HG03457 (cell line): ENCODE measurements at regions not wholly inside any gene's neighbourhood (a gene's known extent, or its start where the extent isn't known, plus 50 kb on each side); places are given as distances from the start of the nearest gene placed in this dataset.
A peak's percentile ranks its signal among the peaks of the same experiment; 100 is the strongest.
"Not testable (repeated sequence)": the region's sequence is repeated elsewhere in the genome, so short reads cannot be mapped to it uniquely, and the experiment has no call there.

Experiments used
- ATAC-seq: cut with Tn5 transposase; IDR thresholded peaks from one replicate; pipeline ENCODE4 v1.9.1; 2021; ENCODE audit warnings: moderate number of reproducible peaks; ENCODE audit not compliant: unreplicated experiment

DNA sequence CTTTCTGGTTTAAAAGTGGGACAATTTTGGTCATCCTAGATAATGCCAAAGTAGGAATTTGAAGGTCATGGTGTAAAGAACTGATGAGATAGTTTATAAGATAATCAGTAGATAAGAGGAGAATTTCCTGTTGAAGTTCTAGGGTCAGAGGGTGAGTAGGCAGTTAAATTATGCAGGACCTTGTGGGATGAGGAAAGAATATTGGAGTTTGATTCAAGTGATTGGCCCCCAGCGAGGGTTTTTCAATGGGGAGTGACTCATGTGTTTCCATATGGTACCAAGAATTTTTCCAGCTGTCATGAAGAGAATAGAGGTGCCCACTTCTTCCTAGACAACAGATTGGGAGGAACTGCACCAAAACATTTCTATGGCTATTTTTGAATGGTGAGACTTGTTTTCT, 940.2 kb upstream of the ZEB2 start:
- no peak for ATAC-seq

DNA sequence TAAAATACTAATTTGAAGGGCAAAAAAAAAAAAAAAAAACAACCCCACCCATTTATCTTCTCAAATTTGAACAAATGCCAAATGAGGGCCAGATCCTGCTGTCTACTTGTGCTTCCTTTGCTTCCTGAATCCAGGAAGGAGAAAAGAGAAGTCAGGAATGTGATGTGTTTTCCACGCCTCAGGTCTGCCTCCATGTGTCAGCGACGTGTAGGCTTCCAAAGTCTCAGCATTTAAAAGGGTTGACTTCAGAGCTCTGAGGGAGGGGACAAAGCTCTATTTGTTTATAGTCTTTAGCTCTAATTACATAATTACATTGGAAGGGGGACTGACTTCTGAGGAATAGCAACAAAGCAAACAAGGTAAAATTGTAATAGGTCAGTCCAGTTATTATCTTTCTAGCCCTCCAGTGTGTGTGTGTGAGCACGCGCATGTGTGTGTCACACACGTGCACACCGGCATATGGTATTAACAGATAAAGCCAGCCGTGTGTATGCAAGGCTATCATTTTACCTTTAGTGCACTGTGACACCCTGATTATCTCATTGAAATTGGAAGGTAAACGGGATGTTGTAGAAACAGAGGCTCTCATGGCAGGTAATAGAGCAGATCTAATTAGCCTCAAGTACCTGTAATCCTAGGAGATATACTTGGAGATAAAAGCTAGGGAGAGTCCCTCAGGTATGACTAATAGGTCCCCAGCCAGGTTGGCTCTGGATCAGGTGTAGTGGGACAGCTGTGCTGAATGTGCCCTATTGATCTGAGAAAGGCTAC, 911.4 kb upstream of the ZEB2 start:
- ATAC-seq = no peak

DNA sequence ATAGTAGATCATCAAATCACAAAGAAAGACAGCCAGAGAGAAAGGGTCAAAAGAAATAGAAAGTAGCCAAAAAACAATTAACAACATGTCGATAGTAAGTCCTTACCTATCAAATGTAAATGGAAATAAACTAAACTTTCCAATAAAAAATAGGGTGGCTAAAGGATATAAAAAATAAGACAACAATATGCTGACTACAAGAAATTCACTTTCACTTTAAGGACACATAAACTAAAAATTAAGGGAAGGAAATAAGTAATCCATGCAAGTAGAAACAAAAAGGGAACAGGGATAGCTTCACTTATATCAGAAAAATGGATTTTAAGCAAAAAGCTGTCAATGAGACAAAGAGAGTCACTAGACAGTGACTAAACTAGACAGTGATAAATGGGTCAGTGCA, 903.9 kb upstream of the ZEB2 start:
- ATAC-seq = no peak

DNA sequence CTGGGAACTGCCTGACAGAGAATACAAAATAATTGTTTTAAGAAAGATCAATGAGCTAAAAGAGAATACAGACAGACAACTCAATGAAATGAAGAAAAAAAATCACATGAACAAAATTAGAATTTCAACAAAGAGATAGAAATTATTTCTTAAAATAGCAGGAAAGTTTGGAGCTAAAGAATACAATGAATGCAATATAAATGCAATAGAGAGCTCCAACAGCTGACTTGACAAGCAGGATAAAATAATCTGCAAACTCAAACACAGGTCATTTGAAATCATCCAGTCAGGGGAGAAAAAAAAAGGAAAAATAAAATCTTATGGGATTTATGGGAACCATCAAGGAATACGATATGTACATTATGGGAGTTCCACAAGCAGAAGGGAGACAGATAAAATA, 902.7 kb upstream of the ZEB2 start:
- ATAC-seq = no peak

DNA sequence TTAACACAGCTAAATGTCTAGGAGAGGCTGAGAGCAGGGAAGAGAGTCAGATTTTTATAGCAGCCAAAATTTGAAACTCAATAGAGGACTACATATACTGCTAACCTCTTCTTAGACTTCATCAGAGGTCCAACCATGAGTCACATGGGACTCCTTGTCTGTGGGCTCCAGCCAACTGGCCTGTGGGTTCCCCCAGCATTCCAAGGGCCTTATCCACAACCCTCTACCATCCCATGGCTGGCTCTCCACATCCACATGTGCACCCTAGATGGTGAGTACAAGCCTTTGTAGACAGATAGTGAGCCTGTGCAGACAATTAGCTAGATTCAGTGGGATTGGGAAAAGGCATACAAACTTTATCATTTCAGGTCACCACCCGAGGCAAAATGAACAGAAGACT, 901.9 kb upstream of the ZEB2 start:
- no peak for ATAC-seq

DNA sequence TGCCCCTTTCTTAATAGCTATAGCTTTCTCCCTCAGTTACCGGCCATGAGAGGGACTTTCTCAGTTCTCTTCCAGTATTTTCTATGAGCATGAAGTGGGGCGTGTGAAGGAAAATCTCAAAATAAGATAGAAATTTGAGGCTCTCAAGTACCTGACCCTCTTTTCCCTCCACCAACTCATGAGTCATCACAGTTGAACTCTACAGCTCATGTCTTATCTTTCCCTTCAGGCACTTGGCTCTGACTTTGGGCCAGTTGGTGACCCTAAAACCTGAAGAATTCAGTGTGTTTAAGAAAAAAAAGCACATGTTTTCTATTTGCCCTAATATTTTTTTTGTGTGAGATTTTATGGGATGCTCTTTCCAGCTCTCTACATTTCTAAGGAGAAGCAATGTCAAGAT, 896.7 kb upstream of the ZEB2 start:
- ATAC-seq = no peak

DNA sequence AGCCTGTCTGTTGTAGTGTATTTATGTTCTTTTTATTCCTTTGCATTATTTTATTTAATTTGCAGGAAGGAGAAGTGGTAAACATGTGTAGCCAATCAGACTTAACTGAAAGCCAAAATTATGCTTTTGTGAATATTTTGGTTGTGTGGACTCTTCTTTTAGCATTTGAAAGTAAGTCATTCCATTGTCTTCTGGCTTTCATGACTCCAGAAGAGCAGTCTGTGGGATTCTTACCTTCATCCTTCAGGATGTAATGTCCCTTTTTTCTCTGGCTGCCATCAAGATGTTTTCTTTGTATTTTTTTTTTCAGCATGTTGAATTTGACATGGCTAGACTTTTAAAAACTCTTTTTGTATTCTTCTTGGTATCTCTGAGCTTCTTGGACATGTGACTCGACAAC, 895.2 kb upstream of the ZEB2 start:
- no peak for ATAC-seq

DNA sequence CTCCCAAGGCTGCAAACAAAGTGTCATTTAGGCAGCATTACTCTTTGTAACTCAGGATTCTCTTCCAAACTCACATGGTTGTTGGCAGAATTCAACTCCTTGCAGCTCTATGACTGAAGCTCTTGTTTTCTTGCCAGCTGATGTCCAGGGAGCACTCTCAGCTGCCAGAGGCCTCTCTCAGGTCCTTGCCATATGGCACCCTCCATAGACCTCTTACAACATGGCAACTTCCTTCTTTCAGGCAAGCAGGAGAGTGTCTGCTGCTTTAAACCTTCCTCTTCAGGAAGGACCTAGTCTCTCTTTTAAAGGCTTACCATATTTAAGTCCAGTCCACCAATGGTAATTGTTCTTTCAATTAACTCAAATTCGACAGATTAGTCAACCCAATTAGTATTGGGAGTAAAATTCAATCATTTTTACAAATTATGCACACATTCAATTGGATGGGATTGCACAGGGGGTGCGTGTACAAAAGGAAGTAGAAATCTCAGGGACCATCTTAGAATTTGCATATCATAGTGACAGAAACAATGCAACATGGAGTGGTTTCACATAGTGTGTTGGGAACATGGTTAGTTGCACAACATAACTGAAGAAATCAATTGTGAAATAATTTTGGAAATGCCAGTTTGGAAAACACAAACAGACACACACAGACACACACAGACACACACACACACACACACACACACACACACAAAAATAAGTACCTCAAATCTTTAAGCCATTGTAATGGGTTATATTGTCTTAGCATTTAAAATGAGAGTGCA, 893.5 kb upstream of the ZEB2 start:
- ATAC-seq = no peak

DNA sequence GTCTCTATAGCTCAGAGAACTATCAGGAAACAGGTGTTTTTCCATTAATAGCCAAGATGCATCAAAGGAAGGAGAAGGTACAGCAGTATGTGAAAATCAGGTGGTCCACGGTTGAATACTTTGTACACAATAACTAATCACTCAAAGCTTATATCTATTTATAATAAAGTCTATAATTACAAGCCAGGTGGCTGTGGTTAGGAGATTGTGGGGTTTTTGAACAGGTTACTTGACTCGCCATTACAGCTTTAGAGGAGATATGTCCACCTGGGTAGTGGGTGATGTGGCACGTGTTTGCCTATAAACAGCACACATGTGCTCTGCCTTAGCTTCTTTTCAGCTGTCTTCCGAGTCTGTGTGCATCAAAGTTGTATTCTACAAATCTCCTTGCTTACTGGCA, 892.2 kb upstream of the ZEB2 start:
- ATAC-seq = no peak

DNA sequence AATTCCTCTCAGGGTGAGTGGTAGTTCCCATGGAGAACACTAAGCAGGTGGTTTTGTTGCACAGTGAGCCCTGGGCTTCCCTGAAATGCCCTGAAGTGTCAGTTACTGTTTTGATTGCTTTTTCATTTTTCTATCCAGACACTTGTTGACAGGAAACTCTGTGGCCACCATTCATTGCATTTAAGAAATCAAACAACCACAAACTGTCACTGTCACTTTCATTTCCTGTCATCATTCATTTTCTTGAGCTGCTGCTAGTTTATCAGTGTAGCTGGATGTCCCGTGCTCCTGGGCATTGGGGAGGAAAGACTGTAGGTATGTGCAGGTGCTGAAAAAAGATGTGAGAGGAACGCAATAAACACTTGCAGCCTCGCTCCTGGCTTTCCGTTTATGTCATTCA, 891.6 kb upstream of the ZEB2 start:
- peak; percentile 98 for ATAC-seq

DNA sequence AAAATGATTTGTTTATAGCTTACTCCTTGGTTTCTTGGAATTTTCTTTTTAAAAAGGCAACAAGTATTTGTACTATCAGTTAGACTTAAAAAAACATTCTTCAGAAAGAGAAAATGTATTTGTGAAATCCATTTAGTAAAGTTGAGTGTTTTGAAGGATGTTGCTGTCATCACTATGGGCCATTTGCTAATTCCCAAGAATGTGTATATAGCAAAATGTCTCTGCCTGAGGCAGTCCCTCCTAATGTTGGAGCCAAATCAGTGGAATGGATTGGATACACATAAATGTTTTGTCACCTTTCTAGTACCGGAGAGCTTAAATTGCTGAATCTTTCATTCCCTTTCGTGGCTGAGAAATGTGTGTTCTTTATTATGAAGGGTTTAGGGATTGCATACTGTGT, 890.2 kb upstream of the ZEB2 start:
- ATAC-seq = no peak

DNA sequence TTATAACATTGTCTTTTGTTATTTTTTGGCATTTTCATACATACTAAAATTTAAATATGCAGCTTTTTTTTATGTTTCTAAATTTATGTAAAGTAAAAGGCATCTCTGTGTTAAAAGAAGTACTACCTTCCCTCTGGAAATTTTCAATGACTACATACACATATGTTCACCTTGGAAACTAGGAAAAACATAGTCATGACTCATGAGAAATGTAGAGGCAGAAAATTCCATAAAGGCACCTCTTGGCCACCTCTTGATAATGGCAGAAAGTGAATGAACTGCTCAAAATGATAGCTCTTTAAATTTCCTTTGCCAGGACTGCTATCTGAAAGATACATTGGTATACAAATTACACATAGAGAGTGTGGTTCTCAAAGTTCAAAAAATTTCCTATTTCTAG, 889.1 kb upstream of the ZEB2 start:
- ATAC-seq = no peak

DNA sequence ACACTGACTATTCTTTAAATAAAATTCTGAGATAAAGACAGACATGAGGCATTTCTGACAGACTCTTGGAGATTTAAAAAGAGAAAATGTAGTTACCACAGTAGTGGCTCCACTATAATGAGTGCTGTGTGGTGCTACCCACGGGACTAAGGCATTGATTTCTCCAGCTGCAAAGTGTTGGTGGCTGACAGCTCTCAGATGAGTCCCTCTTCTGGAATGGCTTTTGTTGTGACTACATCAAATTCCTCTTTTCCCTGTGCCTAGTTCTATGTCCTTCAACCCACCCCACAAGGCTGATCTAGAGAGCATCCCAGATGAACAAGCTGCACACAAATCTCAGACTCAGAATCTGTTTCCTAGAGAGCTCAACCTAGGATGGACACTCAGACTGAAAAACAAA, 884.8 kb upstream of the ZEB2 start:
- no peak for ATAC-seq

DNA sequence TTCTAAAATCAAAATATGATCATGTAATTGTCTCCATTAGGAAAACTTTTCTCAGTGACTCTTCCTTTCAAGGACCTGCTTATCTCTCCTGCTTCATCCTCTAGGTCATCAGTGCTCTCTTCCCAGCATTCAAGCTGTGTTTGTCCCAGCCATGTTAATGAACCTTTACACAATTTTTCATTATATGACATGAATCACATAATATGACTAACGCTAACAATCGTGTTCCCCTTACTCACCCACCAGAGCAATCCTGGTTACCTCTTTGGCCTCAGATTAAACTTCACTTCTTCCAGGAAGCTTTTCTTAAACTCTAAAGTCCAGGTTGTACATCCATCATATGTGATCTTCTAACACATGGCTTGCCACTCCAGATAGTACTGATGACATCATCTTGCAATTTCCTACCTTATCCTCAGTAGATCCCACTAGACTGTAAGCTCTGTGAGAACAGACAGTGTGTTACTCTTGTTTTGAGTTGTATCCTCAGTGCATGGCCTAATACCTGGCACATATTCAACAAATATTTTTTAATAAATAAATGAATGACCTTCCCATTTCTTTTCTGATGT, 882.9 kb upstream of the ZEB2 start:
- no peak for ATAC-seq

DNA sequence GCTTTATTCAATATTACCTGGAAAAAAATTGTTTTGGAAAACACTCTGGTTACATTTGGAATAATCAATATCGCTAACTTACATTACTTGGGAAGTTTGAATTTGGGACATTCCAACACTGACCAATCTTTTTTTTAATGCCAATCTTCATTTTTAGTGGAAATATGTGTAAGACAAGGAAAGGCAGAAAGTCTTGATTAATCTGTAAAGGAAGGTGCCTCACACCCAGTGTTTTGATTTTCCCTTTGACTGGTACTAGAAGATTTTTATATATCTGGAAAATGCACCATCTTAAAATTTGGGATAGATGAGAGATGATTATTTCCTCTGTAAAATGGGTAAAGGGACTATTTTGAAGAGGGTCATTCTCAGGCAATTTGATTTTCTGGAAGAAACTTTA, 879.2 kb upstream of the ZEB2 start:
- no peak for ATAC-seq

DNA sequence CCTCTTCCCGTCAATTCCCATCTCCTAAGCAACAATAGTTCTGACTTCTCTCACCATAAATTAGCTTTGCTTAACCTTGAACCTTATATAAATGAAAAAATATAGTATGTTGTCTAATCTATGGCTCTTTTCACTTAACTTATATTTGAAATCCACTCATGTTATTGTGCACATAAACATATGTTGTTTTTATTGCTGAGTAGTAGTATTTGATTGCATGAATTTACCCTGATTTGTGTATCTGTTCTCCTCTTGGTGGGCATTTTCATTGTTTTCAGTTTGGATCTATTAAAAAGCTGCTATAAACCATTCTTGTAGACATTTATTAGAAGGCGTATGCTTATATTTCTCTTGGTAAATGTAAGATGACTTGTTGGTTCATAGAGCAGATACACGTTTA, 874.3 kb upstream of the ZEB2 start:
- ATAC-seq = no peak

DNA sequence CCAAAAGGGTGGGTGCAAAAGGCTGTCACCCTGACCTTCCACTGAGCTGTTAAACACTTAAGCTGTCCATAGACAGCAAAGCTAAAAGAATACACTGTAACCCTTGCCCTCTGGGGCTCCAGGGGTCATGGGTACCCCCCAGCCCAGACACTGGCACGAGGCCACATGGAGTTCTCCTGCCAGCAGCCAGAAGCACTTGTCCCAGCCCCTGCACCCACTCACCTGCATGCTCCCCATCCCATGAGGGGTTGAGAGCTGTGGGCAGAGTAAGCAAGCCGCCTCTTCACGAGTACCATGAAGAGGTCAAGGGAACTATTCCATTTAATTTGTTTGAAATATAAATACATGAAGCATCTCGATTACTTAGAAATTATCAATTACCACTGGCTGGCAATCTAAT, 867.1 kb upstream of the ZEB2 start:
- no peak for ATAC-seq

DNA sequence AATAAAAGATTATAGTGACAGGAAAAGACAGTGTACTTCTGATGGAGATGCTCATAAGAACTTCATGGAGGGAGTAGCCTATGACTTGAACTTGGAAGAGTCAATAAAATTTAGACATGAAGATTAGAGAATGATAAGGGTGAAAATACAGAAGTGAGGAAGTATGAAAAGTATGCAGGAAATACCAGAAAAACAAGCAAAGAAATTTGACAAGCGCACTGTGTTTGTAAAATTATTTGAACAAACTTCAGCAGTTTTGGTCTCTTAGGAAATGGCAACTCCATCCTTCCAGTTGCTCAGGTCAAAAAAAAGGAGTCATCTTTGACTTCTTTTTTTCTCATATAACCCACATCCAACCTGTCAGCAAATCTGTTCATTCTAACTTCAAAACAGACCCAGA, 864.0 kb upstream of the ZEB2 start:
- no peak for ATAC-seq

DNA sequence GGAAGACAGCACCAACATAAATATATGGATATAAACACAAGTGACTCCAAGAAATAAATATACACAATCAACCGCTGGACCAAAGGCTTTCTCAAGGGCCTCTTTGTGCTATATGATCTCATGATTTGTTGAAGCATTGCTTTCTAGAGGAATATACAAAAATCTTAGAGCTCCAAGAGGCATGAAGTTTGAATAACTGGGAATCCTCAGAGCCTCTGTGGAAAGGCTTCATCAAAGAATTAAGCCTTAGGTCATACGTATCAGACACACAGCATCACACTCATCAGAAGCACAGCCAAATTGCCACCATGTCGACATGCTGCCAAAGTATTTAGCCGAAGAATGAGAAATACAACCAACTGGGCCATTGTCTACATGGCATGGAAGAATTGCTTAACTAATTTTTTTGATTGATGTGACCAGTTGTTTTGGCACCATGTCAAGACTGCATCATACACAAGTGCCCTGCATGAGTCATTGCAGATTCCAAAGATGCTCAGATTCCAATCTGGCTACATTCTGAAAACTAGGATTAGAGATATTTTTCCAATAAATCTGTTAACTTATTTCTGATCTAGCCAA, 860.6 kb upstream of the ZEB2 start:
- no peak for ATAC-seq

DNA sequence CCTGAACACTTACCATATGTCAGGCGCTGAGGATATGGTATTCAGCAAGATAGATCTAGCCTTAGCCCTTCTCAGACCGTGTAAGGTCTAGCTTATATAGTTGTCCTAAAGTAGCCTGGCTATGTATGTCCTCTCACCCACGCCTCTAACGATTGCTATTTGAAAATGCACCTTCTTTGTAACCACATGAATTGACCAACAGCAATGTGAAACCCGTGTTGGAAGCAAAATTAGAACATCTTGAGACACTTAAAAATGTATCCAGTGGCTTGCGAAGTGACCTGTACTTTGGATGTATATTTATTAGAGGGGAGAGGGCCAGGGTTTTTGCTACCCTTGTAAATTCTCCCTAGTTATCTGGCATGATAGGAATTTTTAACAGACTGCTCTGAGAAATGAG, 860.0 kb upstream of the ZEB2 start:
- no peak for ATAC-seq

DNA sequence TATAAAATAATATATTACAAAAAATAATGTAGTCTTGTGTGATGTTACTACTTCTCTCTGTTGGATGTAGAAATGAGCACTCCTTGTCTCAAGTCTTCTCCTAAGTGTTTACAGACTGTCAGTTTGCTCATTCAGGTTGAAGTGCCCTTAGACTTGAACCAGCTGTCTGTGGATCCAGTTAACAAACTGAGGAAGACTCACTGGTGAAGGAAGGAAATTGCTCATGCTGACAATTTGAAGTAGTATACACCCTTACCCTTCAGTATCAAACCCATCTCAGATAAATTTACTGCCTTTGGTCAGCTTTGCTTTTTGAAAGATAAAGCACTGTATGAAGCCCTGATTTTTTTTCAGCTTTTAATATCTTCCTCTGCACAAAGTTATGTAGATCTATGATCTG, 854.2 kb upstream of the ZEB2 start:
- no peak for ATAC-seq

DNA sequence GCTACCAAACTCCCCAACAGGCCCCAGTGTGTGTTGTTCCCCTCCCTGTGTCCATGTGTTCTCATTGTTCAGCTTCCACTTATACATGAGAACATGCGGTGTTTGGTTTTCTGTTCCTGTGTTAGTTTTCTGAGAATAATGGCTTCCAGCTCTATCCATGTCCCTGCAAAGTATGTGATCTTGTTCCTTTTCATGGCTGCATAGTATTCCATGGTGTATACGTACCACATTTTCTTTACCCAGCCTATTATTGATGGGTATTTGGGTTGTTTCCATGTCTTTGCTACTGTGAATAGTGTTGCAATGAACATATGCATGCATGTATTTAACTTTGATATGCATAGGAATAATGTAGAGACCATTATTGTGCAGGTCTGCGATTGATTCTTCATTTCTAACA, 847.4 kb upstream of the ZEB2 start:
- not testable (repeated sequence) for ATAC-seq
